Osteoblast (primary cell): ENCODE measurements at regions not wholly inside any gene's neighbourhood (a gene's known extent, or its start where the extent isn't known, plus 50 kb on each side); places are given as distances from the start of the nearest gene placed in this dataset.

ENCODE experiments used
- DNase-seq: peaks from one replicate; pipeline ENCODE4 v3.0.0; 2011; ENCODE audit warnings: low spot score, mixed read lengths; ENCODE audit not compliant: insufficient read length; ENCODE audit errors: missing footprints
- H2AFZ ChIP-seq: 2 replicates; pipeline ENCODE4 v1.6.0; 2011; ENCODE audit warnings: mild to moderate bottlenecking, low read length
- H3K27ac ChIP-seq: 2 replicates; pipeline ENCODE4 v1.5.1; 2011; ENCODE audit warnings: mild to moderate bottlenecking, low read depth, low read length, moderate library complexity
- H3K27me3 ChIP-seq: 2 replicates; pipeline ENCODE4 v1.6.0; 2012; ENCODE audit warnings: mild to moderate bottlenecking, control low read depth, inconsistent platforms, low read length, moderate library complexity; ENCODE audit not compliant: insufficient read depth
- H3K36me3 ChIP-seq: 2 replicates; pipeline ENCODE4 v1.5.1; 2011; ENCODE audit warnings: mild to moderate bottlenecking, low read length, control low read depth, moderate library complexity; ENCODE audit not compliant: insufficient read depth
- H3K4me1 ChIP-seq: 2 replicates; pipeline ENCODE4 v1.5.1; 2011; ENCODE audit warnings: mild to moderate bottlenecking, low read length, control low read depth, moderate library complexity; ENCODE audit not compliant: insufficient read depth
- H3K4me2 ChIP-seq: 2 replicates; pipeline ENCODE4 v1.6.0; 2011; ENCODE audit warnings: mild to moderate bottlenecking, low read length; ENCODE audit not compliant: insufficient read depth
- H3K4me3 ChIP-seq: fragments of 200-600 bp; sonication (generic); 3 replicates; pipeline ENCODE4 v1.5.1; 2012; ENCODE audit warnings: mild to moderate bottlenecking, low read length, inconsistent platforms; ENCODE audit not compliant: insufficient read depth
- H3K79me2 ChIP-seq: 2 replicates; pipeline ENCODE4 v1.6.0; 2012; ENCODE audit warnings: mild to moderate bottlenecking, low read length, control low read depth, inconsistent platforms; ENCODE audit not compliant: insufficient read depth
- H3K9me3 ChIP-seq: 2 replicates; pipeline ENCODE4 v1.5.1; 2011; ENCODE audit warnings: low read depth, low read length, control low read depth
- H4K20me1 ChIP-seq: 2 replicates; pipeline ENCODE4 v1.6.0; 2012; ENCODE audit warnings: mild to moderate bottlenecking, low read length, control low read depth; ENCODE audit not compliant: insufficient read depth
- CTCF ChIP-seq: IDR thresholded peaks from 2 replicates; pipeline ENCODE4 v1.5.1; 2011; ENCODE audit warnings: mild to moderate bottlenecking, low read depth, low read length, moderate library complexity; ENCODE audit errors: extremely low read depth

GRCh38 chr1:166338105-166338504, 171.3 kb upstream of the FAM78B start:
- Histone ChIP-seq H3K4me3 (no peak overlapping the region), H3K9me3 (no peaks in the 10 kb centered on the region), H4K20me1 (no peaks in the 10 kb centered on the region), H3K27me3 (no peaks in the 10 kb centered on the region), H3K27ac (no peak overlapping the region), H3K4me2 (no peak overlapping the region), H3K36me3 (no peaks in the 10 kb centered on the region), H3K79me2 (no peaks in the 10 kb centered on the region), H3K4me1 (no peaks in the 10 kb centered on the region), H2AFZ (no peak overlapping the region)
- no peak for DNase-seq
- no peak for TF ChIP-seq CTCF

- no peaks in the 10 kb centered on the region for H3K4me1 ChIP-seq
- no peaks in the 10 kb centered on the region for H3K9me3 ChIP-seq
- H3K79me2 ChIP-seq: no peaks in the 10 kb centered on the region
- no peak for DNase-seq
- H2AFZ ChIP-seq: no peak overlapping the region
- no peaks in the 10 kb centered on the region for H4K20me1 ChIP-seq
- no peak overlapping the region for H3K27ac ChIP-seq
- no peak overlapping the region for H3K4me2 ChIP-seq
- no peak overlapping the region for H3K4me3 ChIP-seq
- no peaks in the 10 kb centered on the region for H3K27me3 ChIP-seq
- TF ChIP-seq CTCF: no peak
- no peaks in the 10 kb centered on the region for H3K36me3 ChIP-seq
Observed at GRCh38 chr1:166340709-166341108, 173.9 kb upstream of the FAM78B start.

- H4K20me1 ChIP-seq: no peaks in the 10 kb centered on the region
- no peak for DNase-seq
- no peak overlapping the region for H3K4me3 ChIP-seq
- H3K27ac ChIP-seq: no peak overlapping the region
- no peak for TF ChIP-seq CTCF
- no peaks in the 10 kb centered on the region for H3K36me3 ChIP-seq
- no peaks in the 10 kb centered on the region for H3K27me3 ChIP-seq
- H3K4me2 ChIP-seq: no peak overlapping the region
- H3K9me3 ChIP-seq: no peaks in the 10 kb centered on the region
- H3K79me2 ChIP-seq: no peaks in the 10 kb centered on the region
- H3K4me1 ChIP-seq: no peaks in the 10 kb centered on the region
- H2AFZ ChIP-seq: no peak overlapping the region
Observed at GRCh38 chr1:166343276-166343675, 176.5 kb upstream of the FAM78B start.

- no peak overlapping the region for H3K4me2 ChIP-seq
- H3K4me3 ChIP-seq: no peak overlapping the region
- no peak for TF ChIP-seq CTCF
- no peaks in the 10 kb centered on the region for H4K20me1 ChIP-seq
- H3K9me3 ChIP-seq: no peaks in the 10 kb centered on the region
- DNase-seq: no peak
- no peak overlapping the region for H2AFZ ChIP-seq
- H3K27ac ChIP-seq: no peak overlapping the region
- no peaks in the 10 kb centered on the region for H3K79me2 ChIP-seq
- H3K36me3 ChIP-seq: no peaks in the 10 kb centered on the region
- no peaks in the 10 kb centered on the region for H3K4me1 ChIP-seq
- H3K27me3 ChIP-seq: no peaks in the 10 kb centered on the region
Observed at GRCh38 chr1:166350490-166350889, 183.7 kb upstream of the FAM78B start.
